ENCODE measurements at regions not wholly inside any gene's neighbourhood (a gene's known extent, or its start where the extent isn't known, plus 50 kb on each side); places are given as distances from the start of the nearest gene placed in this dataset.
"Not testable (repeated sequence)": the region's sequence is repeated elsewhere in the genome, so short reads cannot be mapped to it uniquely, and the experiment has no call there.

- DNase-seq (ENCODE audit: low read depth in 4 of 4, low spot score in 1 of 4): no peak
Observed at GRCh38 chr6:169101981-169102380, 151.7 kb downstream of the THBS2 start.

- no peak for DNase-seq (ENCODE audit: low read depth in 4 of 4, low spot score in 1 of 4)
Observed at GRCh38 chr6:169101036-169101805, 152.4 kb downstream of the THBS2 start.

- DNase-seq (ENCODE audit: low read depth in 4 of 4, low spot score in 1 of 4): no peak
Observed at GRCh38 chr6:169099411-169100202, 154.0 kb downstream of the THBS2 start.

- DNase-seq (ENCODE audit: low read depth in 4 of 4, low spot score in 1 of 4): not testable (repeated sequence)
Observed at GRCh38 chr6:169098651-169099050, 155.0 kb downstream of the THBS2 start.

- no peak for DNase-seq (ENCODE audit: low read depth in 4 of 4, low spot score in 1 of 4)
Observed at GRCh38 chr6:169098116-169098515, 155.5 kb downstream of the THBS2 start.

- no peak for DNase-seq (ENCODE audit: low read depth in 4 of 4, low spot score in 1 of 4)
Observed at GRCh38 chr6:169097381-169097959, 156.2 kb downstream of the THBS2 start.

GRCh38 chr6:169096388-169096787, 157.3 kb downstream of the THBS2 start:
- DNase-seq (ENCODE audit: low read depth in 4 of 4, low spot score in 1 of 4): no peak

GRCh38 chr6:169095153-169095552, 158.5 kb downstream of the THBS2 start:
- DNase-seq (ENCODE audit: low read depth in 4 of 4, low spot score in 1 of 4): no peak

GRCh38 chr6:169094552-169094950, 159.1 kb downstream of the THBS2 start:
- no peak for DNase-seq (ENCODE audit: low read depth in 4 of 4, low spot score in 1 of 4)

GRCh38 chr6:169093770-169094551, 159.7 kb downstream of the THBS2 start:
- DNase-seq (ENCODE audit: low read depth in 4 of 4, low spot score in 1 of 4): no peak

- no peak for DNase-seq (ENCODE audit: low read depth in 4 of 4, low spot score in 1 of 4)
Observed at GRCh38 chr6:169093066-169093723, 160.5 kb downstream of the THBS2 start.

GRCh38 chr6:169092375-169092774, 161.3 kb downstream of the THBS2 start:
- no peak for DNase-seq (ENCODE audit: low read depth in 4 of 4, low spot score in 1 of 4)

GRCh38 chr6:169090514-169091127, 163.0 kb downstream of the THBS2 start:
- DNase-seq (ENCODE audit: low read depth in 4 of 4, low spot score in 1 of 4): not testable (repeated sequence)

GRCh38 chr6:169088762-169089161, 164.9 kb downstream of the THBS2 start:
- no peak for DNase-seq (ENCODE audit: low read depth in 4 of 4, low spot score in 1 of 4)

GRCh38 chr6:169087443-169088041, 166.1 kb downstream of the THBS2 start:
- no peak for DNase-seq (ENCODE audit: low read depth in 4 of 4, low spot score in 1 of 4)

GRCh38 chr6:169086616-169087015, 167.0 kb downstream of the THBS2 start:
- not testable (repeated sequence) for DNase-seq (ENCODE audit: low read depth in 4 of 4, low spot score in 1 of 4)

GRCh38 chr6:169086020-169086419, 167.6 kb downstream of the THBS2 start:
- DNase-seq (ENCODE audit: low read depth in 4 of 4, low spot score in 1 of 4): no peak

GRCh38 chr6:169085466-169085865, 168.2 kb downstream of the THBS2 start:
- no peak for DNase-seq (ENCODE audit: low read depth in 4 of 4, low spot score in 1 of 4)

GRCh38 chr6:169084557-169084956, 169.1 kb downstream of the THBS2 start:
- not testable (repeated sequence) for DNase-seq (ENCODE audit: low read depth in 4 of 4, low spot score in 1 of 4)

- DNase-seq (ENCODE audit: low read depth in 4 of 4, low spot score in 1 of 4): no peak
Observed at GRCh38 chr6:169084067-169084466, 169.6 kb downstream of the THBS2 start.

All from stimulated activated CD4-positive, alpha-beta T cell treated with anti-CD3 and anti-CD28 coated beads, Interleukin-1b, Interleukin-23, amount 100 ng/mL, for 24 hours (primary cell).